T-helper 17 cell (primary cell): ENCODE measurements at regions not wholly inside any gene's neighbourhood (a gene's known extent, or its start where the extent isn't known, plus 50 kb on each side); places are given as distances from the start of the nearest gene placed in this dataset.
"Not testable (repeated sequence)": the region's sequence is repeated elsewhere in the genome, so short reads cannot be mapped to it uniquely, and the experiment has no call there.

ENCODE experiments used
- ATAC-seq: fragments of 150-1000 bp; cut with Tn5 transposase; 2 replicates; pipeline ENCODE4 v1.10.0; 2021; ENCODE audit warnings: mild to moderate bottlenecking, moderate library complexity
- DNase-seq, 3 donors: peaks; one replicate each; pipeline versions ENCODE4 v3.0.0 to v3.0.0-alpha.2; 2020 to 2021
- H3K9me3 ChIP-seq: one replicate; pipeline ENCODE4 v1.7.0; 2013; ENCODE audit warnings: low read length, mild to moderate bottlenecking; ENCODE audit not compliant: control insufficient read depth, poor library complexity, severe bottlenecking
- H3K27ac Mint-ChIP-seq: one replicate; pipeline ENCODE4 v1.8.0; 2022; ENCODE audit warnings: mild to moderate bottlenecking, moderate library complexity, mixed read lengths
- H3K27me3 Mint-ChIP-seq: one replicate; pipeline ENCODE4 v1.8.0; 2022; ENCODE audit warnings: mixed read lengths
- H3K36me3 Mint-ChIP-seq: one replicate; pipeline ENCODE4 v1.8.0; 2022; ENCODE audit warnings: low read depth, mixed read lengths
- H3K4me1 Mint-ChIP-seq: one replicate; pipeline ENCODE4 v1.8.0; 2022; ENCODE audit warnings: mild to moderate bottlenecking, mixed read lengths
- H3K4me3 Mint-ChIP-seq: one replicate; pipeline ENCODE4 v1.8.0; 2022; ENCODE audit warnings: mild to moderate bottlenecking, moderate library complexity, mixed read lengths

GRCh38 chr4:174183259-174183658 is 100.2 kb downstream of the FBXO8 start:
- DNase-seq (no peak), ATAC-seq (no peak)
- H3K9me3 ChIP-seq, result no peaks in the 10 kb centered on the region
- Mint-ChIP-seq H3K27ac (no peak overlapping the region), H3K27me3 (peaks cover 37% of the 10 kb centered on the region), H3K36me3 (no peaks in the 10 kb centered on the region), H3K4me1 (no peaks in the 10 kb centered on the region), H3K4me3 (no peak overlapping the region)

GRCh38 chr4:174181827-174182226 is 101.6 kb downstream of the FBXO8 start:
- Mint-ChIP-seq H3K4me3 (no peak overlapping the region), H3K36me3 (no peaks in the 10 kb centered on the region), H3K27me3 (peaks cover 41% of the 10 kb centered on the region), H3K27ac (no peak overlapping the region), H3K4me1 (no peaks in the 10 kb centered on the region)
- DNase-seq, result no peak
- no peaks in the 10 kb centered on the region for H3K9me3 ChIP-seq
- ATAC-seq, result no peak

- no peak for ATAC-seq
- H3K27ac Mint-ChIP-seq, result no peak overlapping the region
- H3K4me3 Mint-ChIP-seq, result no peak overlapping the region
- H3K36me3 Mint-ChIP-seq, result no peaks in the 10 kb centered on the region
- DNase-seq, result no peak
- peaks cover 17% of the 10 kb centered on the region for H3K27me3 Mint-ChIP-seq
- H3K4me1 Mint-ChIP-seq, result no peaks in the 10 kb centered on the region
- no peaks in the 10 kb centered on the region for H3K9me3 ChIP-seq
These were observed 105.9 kb downstream of the FBXO8 start for GRCh38 chr4:174177536-174177935.

GRCh38 chr4:174175836-174176235 is 107.6 kb downstream of the FBXO8 start:
- not testable (repeated sequence) for H3K36me3 Mint-ChIP-seq, H3K27ac Mint-ChIP-seq, H3K4me3 Mint-ChIP-seq, ATAC-seq, H3K9me3 ChIP-seq, DNase-seq, H3K4me1 Mint-ChIP-seq
- H3K27me3 Mint-ChIP-seq, result peaks cover 18% of the 10 kb centered on the region

- Mint-ChIP-seq H3K4me3 (no peak overlapping the region), H3K4me1 (no peaks in the 10 kb centered on the region), H3K27ac (no peak overlapping the region), H3K27me3 (peaks cover 27% of the 10 kb centered on the region), H3K36me3 (no peaks in the 10 kb centered on the region)
- no peaks in the 10 kb centered on the region for H3K9me3 ChIP-seq
- ATAC-seq, result no peak
- DNase-seq, result no peak
These were observed 110.1 kb downstream of the FBXO8 start for GRCh38 chr4:174173360-174173759.

- no peak for ATAC-seq
- H3K4me3 Mint-ChIP-seq, result no peak overlapping the region
- H3K27me3 Mint-ChIP-seq, result peaks cover 23% of the 10 kb centered on the region
- H3K9me3 ChIP-seq, result no peaks in the 10 kb centered on the region
- H3K4me1 Mint-ChIP-seq, result no peaks in the 10 kb centered on the region
- no peaks in the 10 kb centered on the region for H3K36me3 Mint-ChIP-seq
- DNase-seq, result no peak
- no peak overlapping the region for H3K27ac Mint-ChIP-seq
These were observed 111.2 kb downstream of the FBXO8 start for GRCh38 chr4:174172274-174172673.

- ATAC-seq (no peak), DNase-seq (no peak)
- H3K9me3 ChIP-seq, result no peaks in the 10 kb centered on the region
- peaks cover 17% of the 10 kb centered on the region for H3K27me3 Mint-ChIP-seq
- H3K4me1 Mint-ChIP-seq, result no peaks in the 10 kb centered on the region
- no peaks in the 10 kb centered on the region for H3K36me3 Mint-ChIP-seq
- H3K4me3 Mint-ChIP-seq, result no peak overlapping the region
- no peak overlapping the region for H3K27ac Mint-ChIP-seq
These were observed 112.6 kb downstream of the FBXO8 start for GRCh38 chr4:174170906-174171305.

- DNase-seq (no peak), ATAC-seq (no peak)
- Mint-ChIP-seq H3K27me3 (peaks cover 17% of the 10 kb centered on the region), H3K36me3 (no peaks in the 10 kb centered on the region), H3K27ac (no peak overlapping the region), H3K4me3 (no peak overlapping the region), H3K4me1 (no peaks in the 10 kb centered on the region)
- H3K9me3 ChIP-seq, result no peaks in the 10 kb centered on the region
These were observed 113.4 kb downstream of the FBXO8 start for GRCh38 chr4:174170091-174170490.

- ATAC-seq (no peak), DNase-seq (no peak)
- no peak overlapping the region for H3K4me3 Mint-ChIP-seq
- no peak overlapping the region for H3K27ac Mint-ChIP-seq
- H3K27me3 Mint-ChIP-seq, result peaks cover 52% of the 10 kb centered on the region
- H3K9me3 ChIP-seq, result no peaks in the 10 kb centered on the region
- H3K36me3 Mint-ChIP-seq, result no peaks in the 10 kb centered on the region
- no peaks in the 10 kb centered on the region for H3K4me1 Mint-ChIP-seq
These were observed 126.3 kb downstream of the FBXO8 start for GRCh38 chr4:174157106-174157607.

- H3K4me1 Mint-ChIP-seq, result no peaks in the 10 kb centered on the region
- no peak overlapping the region for H3K27ac Mint-ChIP-seq
- DNase-seq (no peak), ATAC-seq (peak; percentile 62)
- H3K4me3 Mint-ChIP-seq, result no peak overlapping the region
- no peaks in the 10 kb centered on the region for H3K9me3 ChIP-seq
- no peaks in the 10 kb centered on the region for H3K36me3 Mint-ChIP-seq
- peaks cover 52% of the 10 kb centered on the region for H3K27me3 Mint-ChIP-seq
These were observed 127.1 kb downstream of the FBXO8 start for GRCh38 chr4:174156239-174156826.

GRCh38 chr4:174154215-174154854 is 129.1 kb downstream of the FBXO8 start:
- no peak overlapping the region for H3K27ac Mint-ChIP-seq
- H3K27me3 Mint-ChIP-seq, result peaks cover 46% of the 10 kb centered on the region
- no peaks in the 10 kb centered on the region for H3K4me1 Mint-ChIP-seq
- DNase-seq (no peak), ATAC-seq (no peak)
- no peaks in the 10 kb centered on the region for H3K9me3 ChIP-seq
- H3K36me3 Mint-ChIP-seq, result no peaks in the 10 kb centered on the region
- H3K4me3 Mint-ChIP-seq, result no peak overlapping the region

GRCh38 chr4:174152717-174153466 is 130.6 kb downstream of the FBXO8 start:
- DNase-seq (no peak), ATAC-seq (no peak)
- H3K27ac Mint-ChIP-seq, result no peak overlapping the region
- H3K36me3 Mint-ChIP-seq, result no peaks in the 10 kb centered on the region
- H3K9me3 ChIP-seq, result no peaks in the 10 kb centered on the region
- peaks cover 36% of the 10 kb centered on the region for H3K27me3 Mint-ChIP-seq
- H3K4me3 Mint-ChIP-seq, result no peak overlapping the region
- H3K4me1 Mint-ChIP-seq, result no peaks in the 10 kb centered on the region

- Mint-ChIP-seq H3K36me3 (no peaks in the 10 kb centered on the region), H3K27ac (no peak overlapping the region), H3K4me1 (no peaks in the 10 kb centered on the region), H3K27me3 (peaks cover 46% of the 10 kb centered on the region), H3K4me3 (no peak overlapping the region)
- no peaks in the 10 kb centered on the region for H3K9me3 ChIP-seq
- no peak for ATAC-seq
- DNase-seq, result no peak
These were observed 135.6 kb downstream of the FBXO8 start for GRCh38 chr4:174147863-174148262.
